HEK293 (cell line): ENCODE measurements at regions not wholly inside any gene's neighbourhood (a gene's known extent, or its start where the extent isn't known, plus 50 kb on each side); places are given as distances from the start of the nearest gene placed in this dataset.

ENCODE experiments used
- ATF2 ChIP-seq: fragments of 450-650 bp; formaldehyde crosslinking; IDR thresholded peaks from 2 replicates; pipeline ENCODE4 v1.5.1; 2016; ENCODE audit warnings: missing biosample characterization, missing genetic modification characterization, low read depth
- BCL11B ChIP-seq: fragments of 450-650 bp; formaldehyde crosslinking; IDR thresholded peaks from 2 replicates; pipeline ENCODE4 v1.5.1; 2016; ENCODE audit warnings: low read depth, missing biosample characterization, missing genetic modification characterization
- KLF10 ChIP-seq: fragments of 450-650 bp; IDR thresholded peaks from 2 replicates; pipeline ENCODE4 v1.5.1; 2018; ENCODE audit warnings: missing biosample characterization, mild to moderate bottlenecking, missing genetic modification characterization
- WT1 ChIP-seq: fragments of 450-650 bp; formaldehyde crosslinking; IDR thresholded peaks from 2 replicates; pipeline ENCODE4 v1.5.1; 2016; ENCODE audit warnings: missing biosample characterization, missing genetic modification characterization
- ZBTB44 ChIP-seq: fragments of 450-650 bp; IDR thresholded peaks from 2 replicates; pipeline ENCODE4 v1.5.1; 2018; ENCODE audit warnings: missing biosample characterization, mild to moderate bottlenecking, missing genetic modification characterization
- ZNF239 ChIP-seq: fragments of 450-650 bp; formaldehyde crosslinking; IDR thresholded peaks from 2 replicates; pipeline ENCODE4 v1.5.1; 2016; ENCODE audit warnings: missing biosample characterization, missing genetic modification characterization
- ZNF548 ChIP-seq: fragments of 450-650 bp; formaldehyde crosslinking; IDR thresholded peaks from 2 replicates; pipeline ENCODE4 v1.5.1; 2016; ENCODE audit warnings: missing biosample characterization, missing genetic modification characterization
- ZNF645 ChIP-seq: fragments of 450-650 bp; formaldehyde crosslinking; IDR thresholded peaks from 2 replicates; pipeline ENCODE4; 2016; ENCODE audit warnings: missing biosample characterization, missing genetic modification characterization
- ZNF777 ChIP-seq: fragments of 450-650 bp; formaldehyde crosslinking; IDR thresholded peaks from 2 replicates; pipeline ENCODE4 v1.5.1; 2017; ENCODE audit warnings: missing biosample characterization, missing genetic modification characterization, borderline replicate concordance
- TF ChIP-seq, protein P1 (sequence below): fragments of 450-650 bp; formaldehyde crosslinking; IDR thresholded peaks from 2 replicates; pipeline ENCODE4 v1.5.1; 2016; ENCODE audit warnings: missing biosample characterization, missing genetic modification characterization
- TF ChIP-seq, protein P2 (sequence below): fragments of 450-650 bp; formaldehyde crosslinking; IDR thresholded peaks from 2 replicates; pipeline ENCODE4 v1.5.1; 2017; ENCODE audit warnings: missing biosample characterization, mild to moderate bottlenecking, missing genetic modification characterization, moderate library complexity
- TF ChIP-seq, protein P3 (sequence below): fragments of 450-650 bp; formaldehyde crosslinking; IDR thresholded peaks from 2 replicates; pipeline ENCODE4 v1.5.1; 2016; ENCODE audit warnings: missing biosample characterization, missing genetic modification characterization

GRCh38 chr5:53240661-53241060 lies 131.1 kb upstream of the MOCS2 start:
- TF ChIP-seq ATF2 (tag by site-specific recombination) (no peak), ZNF777 (tag by site-specific recombination) (no peak), WT1 (tag by site-specific recombination) (no peak), ZBTB44 (tag by site-specific recombination) (no peak), BCL11B (tag by site-specific recombination) (no peak), ZNF548 (no peak), ZNF239 (tag by site-specific recombination) (no peak), KLF10 (tag by site-specific recombination) (no peak), ZNF645 (tag by site-specific recombination) (no peak)
- TF ChIP-seq, protein P1, sequence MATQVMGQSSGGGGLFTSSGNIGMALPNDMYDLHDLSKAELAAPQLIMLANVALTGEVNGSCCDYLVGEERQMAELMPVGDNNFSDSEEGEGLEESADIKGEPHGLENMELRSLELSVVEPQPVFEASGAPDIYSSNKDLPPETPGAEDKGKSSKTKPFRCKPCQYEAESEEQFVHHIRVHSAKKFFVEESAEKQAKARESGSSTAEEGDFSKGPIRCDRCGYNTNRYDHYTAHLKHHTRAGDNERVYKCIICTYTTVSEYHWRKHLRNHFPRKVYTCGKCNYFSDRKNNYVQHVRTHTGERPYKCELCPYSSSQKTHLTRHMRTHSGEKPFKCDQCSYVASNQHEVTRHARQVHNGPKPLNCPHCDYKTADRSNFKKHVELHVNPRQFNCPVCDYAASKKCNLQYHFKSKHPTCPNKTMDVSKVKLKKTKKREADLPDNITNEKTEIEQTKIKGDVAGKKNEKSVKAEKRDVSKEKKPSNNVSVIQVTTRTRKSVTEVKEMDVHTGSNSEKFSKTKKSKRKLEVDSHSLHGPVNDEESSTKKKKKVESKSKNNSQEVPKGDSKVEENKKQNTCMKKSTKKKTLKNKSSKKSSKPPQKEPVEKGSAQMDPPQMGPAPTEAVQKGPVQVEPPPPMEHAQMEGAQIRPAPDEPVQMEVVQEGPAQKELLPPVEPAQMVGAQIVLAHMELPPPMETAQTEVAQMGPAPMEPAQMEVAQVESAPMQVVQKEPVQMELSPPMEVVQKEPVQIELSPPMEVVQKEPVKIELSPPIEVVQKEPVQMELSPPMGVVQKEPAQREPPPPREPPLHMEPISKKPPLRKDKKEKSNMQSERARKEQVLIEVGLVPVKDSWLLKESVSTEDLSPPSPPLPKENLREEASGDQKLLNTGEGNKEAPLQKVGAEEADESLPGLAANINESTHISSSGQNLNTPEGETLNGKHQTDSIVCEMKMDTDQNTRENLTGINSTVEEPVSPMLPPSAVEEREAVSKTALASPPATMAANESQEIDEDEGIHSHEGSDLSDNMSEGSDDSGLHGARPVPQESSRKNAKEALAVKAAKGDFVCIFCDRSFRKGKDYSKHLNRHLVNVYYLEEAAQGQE (tag by site-specific recombination): no peak
- TF ChIP-seq, protein P2, sequence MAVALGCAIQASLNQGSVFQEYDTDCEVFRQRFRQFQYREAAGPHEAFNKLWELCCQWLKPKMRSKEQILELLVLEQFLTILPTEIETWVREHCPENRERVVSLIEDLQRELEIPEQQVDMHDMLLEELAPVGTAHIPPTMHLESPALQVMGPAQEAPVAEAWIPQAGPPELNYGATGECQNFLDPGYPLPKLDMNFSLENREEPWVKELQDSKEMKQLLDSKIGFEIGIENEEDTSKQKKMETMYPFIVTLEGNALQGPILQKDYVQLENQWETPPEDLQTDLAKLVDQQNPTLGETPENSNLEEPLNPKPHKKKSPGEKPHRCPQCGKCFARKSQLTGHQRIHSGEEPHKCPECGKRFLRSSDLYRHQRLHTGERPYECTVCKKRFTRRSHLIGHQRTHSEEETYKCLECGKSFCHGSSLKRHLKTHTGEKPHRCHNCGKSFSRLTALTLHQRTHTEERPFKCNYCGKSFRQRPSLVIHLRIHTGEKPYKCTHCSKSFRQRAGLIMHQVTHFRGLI (tag by site-specific recombination): no peak
- TF ChIP-seq, protein P3, sequence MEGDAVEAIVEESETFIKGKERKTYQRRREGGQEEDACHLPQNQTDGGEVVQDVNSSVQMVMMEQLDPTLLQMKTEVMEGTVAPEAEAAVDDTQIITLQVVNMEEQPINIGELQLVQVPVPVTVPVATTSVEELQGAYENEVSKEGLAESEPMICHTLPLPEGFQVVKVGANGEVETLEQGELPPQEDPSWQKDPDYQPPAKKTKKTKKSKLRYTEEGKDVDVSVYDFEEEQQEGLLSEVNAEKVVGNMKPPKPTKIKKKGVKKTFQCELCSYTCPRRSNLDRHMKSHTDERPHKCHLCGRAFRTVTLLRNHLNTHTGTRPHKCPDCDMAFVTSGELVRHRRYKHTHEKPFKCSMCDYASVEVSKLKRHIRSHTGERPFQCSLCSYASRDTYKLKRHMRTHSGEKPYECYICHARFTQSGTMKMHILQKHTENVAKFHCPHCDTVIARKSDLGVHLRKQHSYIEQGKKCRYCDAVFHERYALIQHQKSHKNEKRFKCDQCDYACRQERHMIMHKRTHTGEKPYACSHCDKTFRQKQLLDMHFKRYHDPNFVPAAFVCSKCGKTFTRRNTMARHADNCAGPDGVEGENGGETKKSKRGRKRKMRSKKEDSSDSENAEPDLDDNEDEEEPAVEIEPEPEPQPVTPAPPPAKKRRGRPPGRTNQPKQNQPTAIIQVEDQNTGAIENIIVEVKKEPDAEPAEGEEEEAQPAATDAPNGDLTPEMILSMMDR (tag by site-specific recombination): no peak
